Activated T-helper 1 cell treated with anti-CD3 and anti-CD28 coated beads, Interleukin-12 subunit alpha, Interleukin-12 subunit beta, Interleukin-2, Interleukin-4 antibody, amounts not matched to agents 30 ng/mL and 10 ng/mL and 1 ng/mL, durations not matched to agents 14 hours and 24 hours and 36 hours (primary cell): ENCODE measurements at regions not wholly inside any gene's neighbourhood (a gene's known extent, or its start where the extent isn't known, plus 50 kb on each side); places are given as distances from the start of the nearest gene placed in this dataset.

Experiments
- DNase-seq: peaks from one replicate; pipeline ENCODE4 v3.0.0; 2021; ENCODE audit warnings: low spot score
- H3K27ac Mint-ChIP-seq: one replicate; pipeline ENCODE4 v1.8.0; 2021; ENCODE audit warnings: mild to moderate bottlenecking, mixed read lengths
- H3K27me3 Mint-ChIP-seq: one replicate; pipeline ENCODE4 v1.8.0; 2022; ENCODE audit warnings: mild to moderate bottlenecking, moderate library complexity, mixed read lengths; ENCODE audit not compliant: insufficient read depth
- H3K36me3 Mint-ChIP-seq: one replicate; pipeline ENCODE4 v1.8.0; 2021; ENCODE audit warnings: low read depth, mixed read lengths
- H3K4me1 Mint-ChIP-seq: one replicate; pipeline ENCODE4 v1.8.0; 2021; ENCODE audit warnings: low read depth, mixed read lengths
- H3K4me3 Mint-ChIP-seq: one replicate; pipeline ENCODE4 v1.8.0; 2021; ENCODE audit warnings: mild to moderate bottlenecking, moderate library complexity, mixed read lengths
- H3K9me3 Mint-ChIP-seq: one replicate; pipeline ENCODE4 v1.8.0; 2021; ENCODE audit warnings: mixed read lengths
- intact Hi-C: fragments of 100-400 bp; cut with micrococcal nuclease; formaldehyde crosslinking; loops from one replicate; pipeline ENCODE4 v1.15.1; 2024

DNA sequence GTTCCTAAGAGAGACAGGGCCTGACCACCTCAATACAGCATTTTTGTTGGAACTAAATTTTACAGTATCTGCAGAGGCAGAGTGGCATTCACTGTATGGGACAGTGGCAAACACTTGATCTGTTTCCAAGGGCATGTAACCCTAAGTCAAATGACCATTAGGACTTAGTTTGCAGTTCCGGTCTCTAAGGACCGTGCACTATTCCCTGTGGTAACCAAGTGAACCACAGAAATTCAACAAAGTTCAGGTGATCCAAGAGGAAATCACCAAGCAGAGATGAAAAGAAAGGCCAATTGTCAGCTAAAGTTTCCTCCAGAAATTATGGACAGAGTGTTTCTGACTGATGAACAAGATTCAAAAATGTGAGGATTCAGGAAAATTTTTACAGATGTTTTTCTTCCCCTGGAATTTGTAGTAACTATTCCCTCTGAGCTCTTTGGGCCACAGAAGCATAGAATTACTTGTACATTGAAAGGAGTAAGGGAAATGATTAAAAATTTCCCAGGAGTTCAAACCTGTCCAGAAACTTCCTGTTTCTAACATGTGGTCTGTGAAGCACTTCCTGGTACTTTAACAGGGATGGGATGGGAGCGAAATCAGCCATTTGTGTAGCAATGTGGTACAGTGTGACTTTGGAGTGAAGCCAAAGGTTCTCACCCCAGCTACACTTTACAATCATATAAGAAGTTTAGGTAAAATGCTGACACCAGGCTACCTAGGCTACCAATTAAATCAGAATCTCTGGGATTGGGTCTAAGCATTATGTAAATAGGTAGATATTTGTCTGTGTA is 266.1 kb upstream of the MAP3K1 start:
- Mint-ChIP-seq H3K27ac (no peak overlapping the region), H3K4me1 (peaks cover 7% of the 10 kb centered on the region), H3K27me3 (peaks cover 14% of the 10 kb centered on the region), H3K4me3 (no peak overlapping the region), H3K36me3 (no peaks in the 10 kb centered on the region), H3K9me3 (no peaks in the 10 kb centered on the region)
- no peak for DNase-seq
- intact Hi-C loops = no loop called here

DNA sequence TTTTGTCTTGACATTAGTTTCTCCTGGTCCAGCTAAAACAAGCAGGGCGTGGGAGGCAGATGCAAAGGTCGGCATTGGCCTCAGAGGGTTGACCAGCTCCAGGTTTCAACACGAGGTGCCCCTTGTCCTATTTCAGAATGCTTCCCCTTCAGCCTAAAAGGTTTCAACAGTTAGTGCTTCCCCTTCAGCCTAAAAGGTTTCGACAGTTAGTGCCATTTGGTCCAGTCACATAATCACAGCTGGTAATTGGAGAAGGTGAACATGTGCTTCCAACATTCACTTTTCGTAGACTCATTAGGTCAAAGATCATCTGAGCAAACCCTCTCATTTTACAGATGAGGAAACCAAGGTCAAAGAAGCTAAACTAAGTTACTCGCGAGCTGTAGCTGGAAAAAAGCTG is 270.3 kb upstream of the MAP3K1 start:
- Mint-ChIP-seq H3K9me3 (no peaks in the 10 kb centered on the region), H3K27me3 (peaks cover 7% of the 10 kb centered on the region), H3K4me3 (no peak overlapping the region), H3K36me3 (no peaks in the 10 kb centered on the region), H3K27ac (no peak overlapping the region), H3K4me1 (peaks cover 14% of the 10 kb centered on the region)
- no peak for DNase-seq
- intact Hi-C loops = no loop called here

DNA sequence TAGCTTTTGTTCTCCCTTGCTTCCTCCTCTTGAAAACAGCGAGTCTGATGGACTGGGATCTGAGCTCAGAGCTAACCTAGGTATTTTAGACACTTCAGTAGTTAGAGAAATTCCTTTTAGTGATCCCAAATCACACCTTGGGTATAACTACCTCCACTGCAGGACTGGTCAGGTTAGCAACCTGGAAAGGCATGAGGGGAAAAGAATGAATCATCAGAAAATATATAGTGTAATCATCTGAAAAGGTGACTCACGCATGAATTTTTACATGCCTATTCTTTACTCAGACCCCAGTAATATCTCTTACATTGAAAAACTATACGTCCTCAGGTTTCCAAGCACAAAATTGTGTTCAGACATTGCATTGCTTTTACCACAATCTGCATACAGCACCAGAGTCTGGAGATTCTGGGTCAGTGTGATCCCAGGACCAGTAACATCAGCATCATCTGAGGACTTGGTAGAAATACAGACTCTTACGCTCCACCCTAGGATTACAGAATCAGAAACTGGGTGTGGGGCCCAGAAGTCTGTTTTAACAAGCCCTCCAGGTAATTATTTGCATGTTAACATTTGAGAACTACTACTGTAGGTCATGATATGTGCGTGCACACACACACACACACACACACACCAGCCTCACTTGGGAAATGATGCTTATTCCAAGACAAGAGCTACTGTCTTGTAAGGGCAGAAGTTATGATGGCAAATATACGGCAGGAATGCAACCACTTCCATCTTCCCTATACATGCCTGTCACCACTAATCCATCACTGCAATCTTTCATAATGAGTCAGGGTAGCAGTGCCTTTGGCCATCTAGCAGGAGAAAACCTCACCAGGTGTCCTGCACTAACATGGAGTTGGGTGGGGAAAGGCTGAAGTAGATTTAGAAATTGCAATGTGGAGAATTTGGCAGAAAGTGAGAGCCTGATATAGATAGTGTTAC is 271.6 kb upstream of the MAP3K1 start:
- Mint-ChIP-seq H3K4me1 (peaks cover 7% of the 10 kb centered on the region), H3K27ac (no peak overlapping the region), H3K9me3 (no peaks in the 10 kb centered on the region), H3K4me3 (no peak overlapping the region), H3K36me3 (peaks cover 3% of the 10 kb centered on the region), H3K27me3 (peaks cover 7% of the 10 kb centered on the region)
- no peak for DNase-seq
- intact Hi-C loops = no loop called here

DNA sequence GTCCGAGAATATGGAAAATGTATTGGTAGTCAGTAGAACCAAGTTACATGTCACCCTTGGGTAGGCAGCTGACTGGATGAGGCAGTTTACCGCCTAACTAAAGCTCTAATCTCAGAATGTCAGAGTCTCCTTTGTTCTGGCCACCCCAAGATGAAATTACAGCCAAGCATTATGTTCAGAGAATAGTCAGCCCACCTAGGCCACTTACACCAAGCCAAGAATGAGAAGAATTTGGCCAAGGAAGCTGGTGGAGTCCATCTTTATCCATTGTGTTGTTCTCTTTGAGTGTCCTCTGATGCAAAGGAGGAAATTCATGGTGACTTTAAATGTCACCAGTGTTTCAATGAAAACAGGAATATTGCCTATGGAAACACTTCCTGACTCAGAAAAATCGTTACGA is 275.1 kb upstream of the MAP3K1 start:
- H3K36me3 Mint-ChIP-seq = peaks cover 5% of the 10 kb centered on the region
- H3K4me3 Mint-ChIP-seq = no peak overlapping the region
- peaks cover 5% of the 10 kb centered on the region for H3K9me3 Mint-ChIP-seq
- H3K27ac Mint-ChIP-seq = no peak overlapping the region
- intact Hi-C loops = no loop called here
- H3K4me1 Mint-ChIP-seq = peaks cover 7% of the 10 kb centered on the region
- peaks cover 4% of the 10 kb centered on the region for H3K27me3 Mint-ChIP-seq
- no peak for DNase-seq

DNA sequence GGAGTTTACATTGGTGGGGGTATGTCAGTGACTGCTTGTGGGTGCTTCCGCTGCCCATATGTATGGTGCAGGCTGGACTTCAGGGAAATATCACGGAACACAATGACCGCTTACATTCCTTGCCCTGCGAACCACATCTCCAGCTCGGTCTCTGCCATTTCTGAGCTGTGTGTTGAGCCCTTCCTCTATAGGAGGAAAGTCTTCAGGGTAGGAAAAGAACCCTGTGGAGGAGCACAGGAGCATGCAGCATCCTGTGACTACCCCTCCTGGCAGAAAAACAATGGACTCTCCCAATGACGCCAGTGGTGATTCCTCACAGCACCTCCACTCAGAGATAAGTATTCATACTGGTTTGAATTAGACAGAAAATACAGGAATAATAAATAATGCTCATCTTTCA is 276.8 kb upstream of the MAP3K1 start:
- peaks cover 2% of the 10 kb centered on the region for H3K27me3 Mint-ChIP-seq
- intact Hi-C loops = no loop called here
- DNase-seq = no peak
- peaks cover 15% of the 10 kb centered on the region for H3K4me1 Mint-ChIP-seq
- H3K9me3 Mint-ChIP-seq = peaks cover 5% of the 10 kb centered on the region
- H3K36me3 Mint-ChIP-seq = peaks cover 5% of the 10 kb centered on the region
- no peak overlapping the region for H3K27ac Mint-ChIP-seq
- H3K4me3 Mint-ChIP-seq = no peak overlapping the region

DNA sequence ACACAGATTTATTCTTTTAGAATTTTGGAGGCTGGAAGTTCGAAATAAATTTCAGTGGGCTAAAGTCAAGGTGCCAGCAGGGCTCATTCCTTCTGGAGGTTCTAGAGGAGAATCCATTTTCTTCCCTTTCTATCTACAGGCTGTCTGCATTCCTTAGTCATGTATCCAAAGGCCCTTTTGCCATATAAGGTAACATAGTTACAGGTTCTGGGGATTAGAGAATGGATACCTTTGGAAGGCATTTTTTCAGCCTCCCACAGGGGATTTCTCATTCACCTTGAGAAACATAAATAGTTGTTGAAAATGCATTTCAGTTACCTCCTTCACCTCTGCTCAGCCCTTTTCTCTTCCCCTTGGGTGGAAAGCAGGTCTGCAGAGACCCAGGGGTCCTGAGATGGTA is 280.0 kb upstream of the MAP3K1 start:
- Mint-ChIP-seq H3K36me3 (peaks cover 5% of the 10 kb centered on the region), H3K4me1 (peaks cover 8% of the 10 kb centered on the region), H3K27ac (no peak overlapping the region), H3K4me3 (no peak overlapping the region), H3K9me3 (peaks cover 5% of the 10 kb centered on the region), H3K27me3 (no peaks in the 10 kb centered on the region)
- intact Hi-C loops = no loop called here
- DNase-seq = no peak

DNA sequence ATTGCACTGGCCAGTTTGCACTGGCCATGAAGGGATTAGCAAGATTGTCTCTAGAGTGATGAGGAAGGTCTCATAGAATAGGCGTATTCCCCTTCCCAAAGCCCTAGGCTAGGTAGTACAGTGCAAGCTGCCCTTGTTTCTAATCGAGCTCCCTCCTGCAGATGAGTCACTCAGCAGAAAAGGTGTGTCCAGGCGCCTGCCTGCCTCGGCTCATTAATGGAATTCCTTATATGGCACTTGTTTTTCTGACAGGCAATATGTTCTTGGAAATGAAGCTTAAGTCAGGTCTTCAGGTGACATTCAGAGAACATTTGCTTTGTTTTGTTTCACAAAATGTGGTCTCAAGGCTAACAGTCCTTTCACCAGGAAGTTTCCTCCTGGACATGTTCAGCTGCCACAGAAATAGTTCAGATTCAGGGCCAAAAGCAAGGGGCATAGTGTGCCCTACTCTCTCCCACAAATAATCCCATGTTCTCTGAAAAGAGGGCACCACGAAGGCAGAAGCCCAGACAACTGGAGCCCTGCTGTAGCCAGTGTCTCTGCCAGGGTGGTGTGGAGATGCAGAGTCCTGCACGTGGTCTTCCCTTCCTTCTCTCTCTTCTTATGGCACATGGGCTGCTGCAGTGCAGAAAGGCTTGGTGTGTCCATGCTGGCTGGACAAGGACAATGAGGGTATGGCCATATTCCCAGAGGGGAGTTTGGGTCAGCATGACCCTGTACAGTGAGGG is 281.1 kb upstream of the MAP3K1 start:
- no peak overlapping the region for H3K4me3 Mint-ChIP-seq
- intact Hi-C loops = no loop called here
- no peaks in the 10 kb centered on the region for H3K27me3 Mint-ChIP-seq
- peaks cover 5% of the 10 kb centered on the region for H3K36me3 Mint-ChIP-seq
- H3K27ac Mint-ChIP-seq = no peak overlapping the region
- peaks cover 8% of the 10 kb centered on the region for H3K4me1 Mint-ChIP-seq
- H3K9me3 Mint-ChIP-seq = peaks cover 5% of the 10 kb centered on the region
- no peak for DNase-seq

DNA sequence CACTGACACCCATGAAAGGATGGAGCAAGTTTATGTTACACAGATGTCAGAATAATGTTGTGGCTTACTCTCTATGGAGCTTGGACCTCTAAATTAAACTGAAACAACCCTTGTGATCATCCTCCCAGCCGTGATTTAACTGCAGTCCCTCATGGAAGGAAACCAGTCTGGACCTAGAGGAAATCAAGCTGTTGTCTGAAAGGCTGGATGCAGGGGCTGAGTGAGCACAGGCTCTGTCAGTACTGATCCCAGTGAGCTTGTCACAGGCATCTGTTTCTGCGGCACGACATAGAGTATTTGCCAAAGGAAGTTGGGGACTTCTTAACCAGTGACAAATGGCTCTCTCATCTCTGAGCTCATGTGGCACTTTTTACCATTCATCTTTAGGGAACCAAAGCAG is 282.9 kb upstream of the MAP3K1 start:
- no peak overlapping the region for H3K4me3 Mint-ChIP-seq
- DNase-seq = no peak

DNA sequence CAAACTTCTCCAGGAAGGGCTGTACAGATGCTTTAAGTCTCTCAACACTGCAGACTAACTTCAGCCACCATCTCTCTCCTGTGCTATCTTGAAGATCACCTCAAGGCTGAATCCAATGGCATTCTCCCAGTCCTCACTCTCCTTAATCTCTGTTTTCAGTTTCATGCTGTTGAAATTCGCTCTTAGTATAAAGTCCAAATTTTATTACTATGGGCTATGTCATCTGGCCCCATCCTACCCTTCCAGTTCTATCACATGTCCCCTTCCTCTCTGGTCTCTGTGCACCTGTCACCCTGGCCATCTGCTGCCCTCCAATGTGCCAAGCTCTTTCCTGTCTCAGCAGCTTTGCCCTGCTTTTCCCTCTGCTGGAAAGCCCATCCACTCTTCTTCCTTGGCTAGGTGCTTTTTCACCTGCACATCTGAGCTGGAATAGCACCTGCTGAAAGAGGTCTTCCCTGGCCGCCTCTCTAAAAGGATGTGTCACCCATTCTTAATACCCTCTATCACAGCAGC is 284.7 kb upstream of the MAP3K1 start:
- Mint-ChIP-seq H3K27me3 (no peaks in the 10 kb centered on the region), H3K9me3 (no peaks in the 10 kb centered on the region), H3K36me3 (no peaks in the 10 kb centered on the region), H3K4me1 (peaks cover 15% of the 10 kb centered on the region), H3K27ac (no peak overlapping the region), H3K4me3 (no peak overlapping the region)
- no peak for DNase-seq
- intact Hi-C loops = no loop called here

More for the DNA sequence above, 282.9 kb upstream of the MAP3K1 start:
- peaks cover 12% of the 10 kb centered on the region for H3K4me1 Mint-ChIP-seq
- H3K27ac Mint-ChIP-seq = no peak overlapping the region
- intact Hi-C loops = no loop called here
- H3K9me3 Mint-ChIP-seq = peaks cover 3% of the 10 kb centered on the region
- no peaks in the 10 kb centered on the region for H3K27me3 Mint-ChIP-seq
- H3K36me3 Mint-ChIP-seq = no peaks in the 10 kb centered on the region

DNA sequence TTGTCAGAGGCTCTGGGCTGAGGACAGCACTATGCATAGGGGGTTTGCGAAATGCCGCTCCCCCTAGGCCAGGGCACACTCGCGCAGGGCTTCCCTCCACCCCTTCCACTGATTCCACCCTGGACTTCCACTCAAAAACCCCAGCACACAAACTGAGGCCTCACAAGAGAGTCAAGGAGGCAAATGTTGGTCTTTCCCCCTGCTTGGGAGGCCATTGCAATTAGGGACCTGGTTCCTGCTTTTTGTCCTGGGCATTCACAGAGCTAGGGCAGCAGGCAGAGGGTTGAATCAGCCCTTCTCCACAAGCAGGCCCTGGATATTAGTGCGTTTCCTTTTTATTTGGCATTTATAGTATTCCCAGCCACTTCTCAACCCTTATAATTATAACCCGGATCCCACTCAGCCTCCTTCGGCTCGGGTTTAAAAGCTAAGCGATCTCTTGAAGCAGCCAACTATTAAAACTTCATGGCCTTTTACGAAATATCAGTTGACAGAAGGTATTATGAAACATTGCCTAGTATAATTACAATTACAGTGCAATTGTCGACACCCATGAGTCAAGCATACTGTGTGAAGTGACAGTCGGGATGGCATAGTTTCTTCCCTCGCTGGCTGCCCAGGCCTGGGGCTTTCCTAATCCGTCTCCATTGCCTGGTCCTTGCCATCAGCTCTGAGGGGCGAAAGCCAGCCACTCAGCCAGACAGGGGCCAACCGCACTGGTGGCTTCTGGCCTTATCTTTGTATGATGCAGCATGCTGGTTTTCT is 285.5 kb upstream of the MAP3K1 start:
- Mint-ChIP-seq H3K4me1 (peaks cover 15% of the 10 kb centered on the region), H3K4me3 (no peak overlapping the region), H3K27ac (no peak overlapping the region), H3K27me3 (peaks cover 2% of the 10 kb centered on the region), H3K9me3 (no peaks in the 10 kb centered on the region), H3K36me3 (no peaks in the 10 kb centered on the region)
- intact Hi-C loops = no loop called here
- no peak for DNase-seq

DNA sequence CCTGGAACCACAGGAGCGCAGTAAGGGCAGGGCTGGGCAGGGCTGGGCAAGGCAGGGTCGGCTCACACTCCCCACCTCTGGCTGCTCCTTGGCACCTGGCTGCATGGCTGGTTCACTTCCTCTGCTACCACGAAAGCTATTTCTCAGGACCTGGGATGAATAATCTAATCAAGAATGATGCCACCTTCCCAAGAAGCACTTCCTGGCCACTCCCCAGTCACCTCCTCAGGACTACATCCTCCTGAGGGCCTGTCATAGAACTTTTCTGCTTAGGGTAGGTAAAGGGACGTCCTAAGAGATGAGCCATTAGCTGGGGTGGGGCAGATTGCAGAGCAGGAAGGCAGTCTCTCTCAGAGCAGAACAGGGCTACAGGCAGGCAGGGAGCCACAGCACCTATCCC is 288.2 kb upstream of the MAP3K1 start:
- DNase-seq = no peak
- no peak overlapping the region for H3K27ac Mint-ChIP-seq
- H3K27me3 Mint-ChIP-seq = peaks cover 4% of the 10 kb centered on the region
- no peak overlapping the region for H3K4me3 Mint-ChIP-seq
- H3K4me1 Mint-ChIP-seq = peaks cover 8% of the 10 kb centered on the region
- no peaks in the 10 kb centered on the region for H3K9me3 Mint-ChIP-seq
- no peaks in the 10 kb centered on the region for H3K36me3 Mint-ChIP-seq
- intact Hi-C loops = no loop called here

DNA sequence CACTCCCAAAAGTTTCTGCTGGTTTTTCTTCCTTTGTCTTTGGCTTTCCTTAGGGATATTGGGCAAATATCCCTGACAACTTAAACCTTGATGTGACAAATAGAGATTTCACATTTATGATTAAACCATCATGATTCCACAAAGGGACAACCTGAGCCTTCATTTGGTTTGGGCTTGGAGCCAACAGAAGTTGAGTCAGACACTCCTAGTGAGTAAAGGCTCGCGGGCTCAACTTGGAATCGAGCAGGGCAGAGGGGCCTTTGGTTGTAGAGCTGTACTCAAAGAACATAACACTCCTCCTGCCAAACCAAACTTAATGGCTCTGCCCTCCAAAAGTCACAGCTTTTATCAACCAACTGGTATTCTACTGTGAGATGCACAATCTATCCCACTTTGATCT is 290.2 kb upstream of the MAP3K1 start:
- Mint-ChIP-seq H3K27me3 (peaks cover 8% of the 10 kb centered on the region), H3K9me3 (no peaks in the 10 kb centered on the region), H3K36me3 (no peaks in the 10 kb centered on the region), H3K27ac (no peak overlapping the region), H3K4me1 (peaks cover 8% of the 10 kb centered on the region), H3K4me3 (no peak overlapping the region)
- no peak for DNase-seq
- intact Hi-C loops = no loop called here
